ENCODE measurements at regions not wholly inside any gene's neighbourhood (a gene's known extent, or its start where the extent isn't known, plus 50 kb on each side); places are given as distances from the start of the nearest gene placed in this dataset.

- TF ChIP-seq GFI1B (tag by site-specific recombination; IDR thresholded peaks at IDR 0.05) = no peak
- TF ChIP-seq, protein P1, sequence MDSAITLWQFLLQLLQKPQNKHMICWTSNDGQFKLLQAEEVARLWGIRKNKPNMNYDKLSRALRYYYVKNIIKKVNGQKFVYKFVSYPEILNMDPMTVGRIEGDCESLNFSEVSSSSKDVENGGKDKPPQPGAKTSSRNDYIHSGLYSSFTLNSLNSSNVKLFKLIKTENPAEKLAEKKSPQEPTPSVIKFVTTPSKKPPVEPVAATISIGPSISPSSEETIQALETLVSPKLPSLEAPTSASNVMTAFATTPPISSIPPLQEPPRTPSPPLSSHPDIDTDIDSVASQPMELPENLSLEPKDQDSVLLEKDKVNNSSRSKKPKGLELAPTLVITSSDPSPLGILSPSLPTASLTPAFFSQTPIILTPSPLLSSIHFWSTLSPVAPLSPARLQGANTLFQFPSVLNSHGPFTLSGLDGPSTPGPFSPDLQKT (IDR thresholded peaks at IDR 0.05; ENCODE audit: borderline replicate concordance, low read depth, low read length) = no peak
- TF ChIP-seq WT1 (tag by site-specific recombination; IDR thresholded peaks at IDR 0.05) = no peak
- TF ChIP-seq YY2 (tag by site-specific recombination; IDR thresholded peaks at IDR 0.05) = no peak
- no peak for TF ChIP-seq MYNN (tag by site-specific recombination; IDR thresholded peaks at IDR 0.05; ENCODE audit: borderline replicate concordance)
- no peak for TF ChIP-seq ZNF521 (tag by site-specific recombination; IDR thresholded peaks at IDR 0.05)
- TF ChIP-seq ZNF366 (tag by site-specific recombination; conservative IDR thresholded peaks at IDR 0.05) = no peak
- no peak for TF ChIP-seq ZNF561 (tag by site-specific recombination; IDR thresholded peaks at IDR 0.05; ENCODE audit: borderline replicate concordance)
- no peak for TF ChIP-seq REPIN1 (tag by site-specific recombination; IDR thresholded peaks at IDR 0.05; ENCODE audit: low read depth)
- TF ChIP-seq, protein P2, sequence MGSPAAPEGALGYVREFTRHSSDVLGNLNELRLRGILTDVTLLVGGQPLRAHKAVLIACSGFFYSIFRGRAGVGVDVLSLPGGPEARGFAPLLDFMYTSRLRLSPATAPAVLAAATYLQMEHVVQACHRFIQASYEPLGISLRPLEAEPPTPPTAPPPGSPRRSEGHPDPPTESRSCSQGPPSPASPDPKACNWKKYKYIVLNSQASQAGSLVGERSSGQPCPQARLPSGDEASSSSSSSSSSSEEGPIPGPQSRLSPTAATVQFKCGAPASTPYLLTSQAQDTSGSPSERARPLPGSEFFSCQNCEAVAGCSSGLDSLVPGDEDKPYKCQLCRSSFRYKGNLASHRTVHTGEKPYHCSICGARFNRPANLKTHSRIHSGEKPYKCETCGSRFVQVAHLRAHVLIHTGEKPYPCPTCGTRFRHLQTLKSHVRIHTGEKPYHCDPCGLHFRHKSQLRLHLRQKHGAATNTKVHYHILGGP (tag by site-specific recombination; IDR thresholded peaks at IDR 0.05) = no peak
- TF ChIP-seq ZNF843 (tag by site-specific recombination; IDR thresholded peaks at IDR 0.05) = no peak
- TF ChIP-seq ZNF626 (tag by site-specific recombination; IDR thresholded peaks at IDR 0.05) = no peak
- no peak for TF ChIP-seq ZBTB8A (tag by site-specific recombination; IDR thresholded peaks at IDR 0.05)
- TF ChIP-seq ZNF548 (tag by site-specific recombination; IDR thresholded peaks at IDR 0.05) = no peak
- Histone ChIP-seq H3K9me3 (ENCODE audit: control insufficient read depth, insufficient read depth, low read depth, low read length) (no peaks in the 10 kb centered on the region), H3K36me3 (ENCODE audit: control insufficient read depth in 2 of 2, insufficient read depth in 1 of 2, low read length in 2 of 2) (no peaks in the 10 kb centered on the region), H3K4me3 (ENCODE audit: low read depth, low read length) (no peak overlapping the region), H3K27ac (ENCODE audit: extremely low read depth, low read depth, low read length) (no peak overlapping the region), H3K4me1 (ENCODE audit: control insufficient read depth, insufficient read depth, low read length) (no peaks in the 10 kb centered on the region)
- ChIA-PET CTCF (no interaction called here), POLR2A (no interaction called here)
Observed at GRCh38 chr13:40252241-40252640, 414.2 kb downstream of the FOXO1 start.

GRCh38 chr13:40252676-40253075 lies 413.8 kb downstream of the FOXO1 start:
- CTCF ChIA-PET = no interaction called here

More at GRCh38 chr13:40252676-40253075, 413.8 kb downstream of the FOXO1 start:
- no peak overlapping the region for H3K4me3 ChIP-seq (ENCODE audit: low read depth, low read length)
- H3K27ac ChIP-seq (ENCODE audit: extremely low read depth, low read depth, low read length) = no peak overlapping the region
- no peaks in the 10 kb centered on the region for H3K4me1 ChIP-seq (ENCODE audit: control insufficient read depth, insufficient read depth, low read length)
- no peaks in the 10 kb centered on the region for H3K9me3 ChIP-seq (ENCODE audit: control insufficient read depth, insufficient read depth, low read depth, low read length)
- TF ChIP-seq ZBTB20 (tag by site-specific recombination; IDR thresholded peaks at IDR 0.05) (no peak), TSHZ1 (tag by site-specific recombination; IDR thresholded peaks at IDR 0.05; ENCODE audit: borderline replicate concordance) (no peak), ZSCAN18 (tag by site-specific recombination; IDR thresholded peaks at IDR 0.05) (no peak), ZNF777 (tag by site-specific recombination; IDR thresholded peaks at IDR 0.05; ENCODE audit: borderline replicate concordance) (no peak)
- TF ChIP-seq, protein P3, sequence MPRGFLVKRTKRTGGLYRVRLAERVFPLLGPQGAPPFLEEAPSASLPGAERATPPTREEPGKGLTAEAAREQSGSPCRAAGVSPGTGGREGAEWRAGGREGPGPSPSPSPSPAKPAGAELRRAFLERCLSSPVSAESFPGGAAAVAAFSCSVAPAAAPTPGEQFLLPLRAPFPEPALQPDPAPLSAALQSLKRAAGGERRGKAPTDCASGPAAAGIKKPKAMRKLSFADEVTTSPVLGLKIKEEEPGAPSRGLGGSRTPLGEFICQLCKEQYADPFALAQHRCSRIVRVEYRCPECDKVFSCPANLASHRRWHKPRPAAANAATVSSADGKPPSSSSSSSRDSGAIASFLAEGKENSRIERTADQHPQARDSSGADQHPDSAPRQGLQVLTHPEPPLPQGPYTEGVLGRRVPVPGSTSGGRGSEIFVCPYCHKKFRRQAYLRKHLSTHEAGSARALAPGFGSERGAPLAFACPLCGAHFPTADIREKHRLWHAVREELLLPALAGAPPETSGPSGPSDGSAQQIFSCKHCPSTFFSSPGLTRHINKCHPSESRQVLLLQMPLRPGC (tag by site-specific recombination; IDR thresholded peaks at IDR 0.05) = no peak
- POLR2A ChIA-PET = no interaction called here
- no peaks in the 10 kb centered on the region for H3K36me3 ChIP-seq (ENCODE audit: control insufficient read depth in 2 of 2, insufficient read depth in 1 of 2, low read length in 2 of 2)
